Activated T-helper 17 cell treated with anti-CD3 and anti-CD28 coated beads, Interleukin-2, amount 50 U/mL, for 72 hours (primary cell): ENCODE measurements at regions not wholly inside any gene's neighbourhood (a gene's known extent, or its start where the extent isn't known, plus 50 kb on each side); places are given as distances from the start of the nearest gene placed in this dataset.
A peak's percentile ranks its signal among the peaks of the same experiment; 100 is the strongest.

Source experiments
- ATAC-seq: fragments of 150-1000 bp; cut with Tn5 transposase; replicated peaks from 2 replicates; pipeline ENCODE4 v1.10.0; 2021; ENCODE audit warnings: mild to moderate bottlenecking, moderate library complexity
- H3K27ac Mint-ChIP-seq: one replicate; pipeline ENCODE4 v1.8.0; 2022; ENCODE audit warnings: mixed read lengths
- H3K27me3 Mint-ChIP-seq: one replicate; pipeline ENCODE4 v1.8.0; 2022; ENCODE audit warnings: mixed read lengths
- H3K36me3 Mint-ChIP-seq: one replicate; pipeline ENCODE4 v1.8.0; 2022; ENCODE audit warnings: low read depth, mild to moderate bottlenecking, mixed read lengths
- H3K4me1 Mint-ChIP-seq: one replicate; pipeline ENCODE4 v1.8.0; 2022; ENCODE audit warnings: mixed read lengths
- H3K4me3 Mint-ChIP-seq: one replicate; pipeline ENCODE4 v1.8.0; 2022; ENCODE audit warnings: mild to moderate bottlenecking, mixed read lengths
- H3K9me3 Mint-ChIP-seq: one replicate; pipeline ENCODE4 v1.8.0; 2022; ENCODE audit warnings: mixed read lengths

DNA sequence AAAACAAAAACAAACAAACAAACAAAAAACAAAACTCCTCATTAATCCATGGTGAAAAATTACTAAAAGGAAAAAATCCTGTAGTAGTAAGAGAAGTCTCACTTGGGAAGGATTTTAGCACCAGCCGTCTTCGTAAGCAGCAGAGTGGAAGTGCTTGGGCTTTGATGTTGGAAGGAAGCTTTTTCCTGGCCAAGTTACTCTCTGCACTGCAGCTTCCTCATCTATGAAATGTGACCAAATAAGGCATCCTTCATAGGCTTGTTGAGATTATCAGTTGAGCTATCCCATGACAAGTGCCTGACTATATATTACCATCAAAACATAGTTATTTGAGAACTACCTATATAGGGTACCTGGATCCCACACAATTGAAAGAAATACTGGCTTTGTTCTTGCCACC, 436.4 kb upstream of the ONECUT1 start:
- Mint-ChIP-seq H3K36me3 (no peaks in the 10 kb centered on the region), H3K9me3 (no peaks in the 10 kb centered on the region), H3K4me3 (no peak overlapping the region), H3K4me1 (no peaks in the 10 kb centered on the region), H3K27ac (no peak overlapping the region), H3K27me3 (no peaks in the 10 kb centered on the region)
- no peak for ATAC-seq

DNA sequence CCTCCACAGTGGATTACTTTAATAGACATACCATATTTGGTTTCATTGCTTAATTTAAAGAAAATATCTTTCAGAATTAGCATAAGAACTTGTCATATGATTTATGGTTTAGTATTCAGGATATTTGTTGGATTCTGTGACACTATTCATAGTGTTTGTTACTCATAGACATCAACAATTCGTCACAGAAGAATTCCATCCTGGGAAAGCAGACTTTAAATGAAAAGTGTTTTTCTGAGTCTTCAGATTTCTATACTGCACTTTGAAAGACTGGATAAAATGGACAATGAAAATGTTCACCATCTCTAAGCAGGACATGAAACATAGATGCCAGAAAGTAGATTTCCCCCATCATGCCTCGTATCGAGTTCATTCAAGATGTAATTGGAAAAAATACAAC, 435.6 kb upstream of the ONECUT1 start:
- no peaks in the 10 kb centered on the region for H3K27me3 Mint-ChIP-seq
- no peak overlapping the region for H3K27ac Mint-ChIP-seq
- H3K9me3 Mint-ChIP-seq = no peaks in the 10 kb centered on the region
- ATAC-seq = no peak
- no peak overlapping the region for H3K4me3 Mint-ChIP-seq
- no peaks in the 10 kb centered on the region for H3K36me3 Mint-ChIP-seq
- no peaks in the 10 kb centered on the region for H3K4me1 Mint-ChIP-seq

DNA sequence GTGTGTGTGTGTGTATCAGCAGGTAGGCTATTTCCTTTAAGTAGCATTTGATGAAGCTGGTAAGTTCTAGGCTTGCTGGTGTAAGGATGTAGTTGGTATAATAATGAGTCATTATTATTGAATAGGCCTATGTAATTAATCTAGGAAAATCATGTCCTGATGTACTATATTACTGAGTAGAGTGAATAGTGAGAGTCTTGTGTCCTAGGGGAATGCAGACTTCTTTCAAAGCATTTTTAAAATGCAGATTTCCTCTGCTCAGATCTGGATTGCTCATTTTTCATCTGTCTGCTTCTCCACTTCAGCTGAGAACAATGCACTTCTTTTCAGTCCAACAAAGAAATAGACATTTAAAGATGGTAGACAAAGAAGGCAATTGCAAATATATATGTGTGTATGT, 434.2 kb upstream of the ONECUT1 start:
- Mint-ChIP-seq H3K27ac (no peak overlapping the region), H3K4me3 (no peak overlapping the region), H3K4me1 (no peaks in the 10 kb centered on the region), H3K36me3 (no peaks in the 10 kb centered on the region), H3K9me3 (no peaks in the 10 kb centered on the region), H3K27me3 (no peaks in the 10 kb centered on the region)
- ATAC-seq = no peak

DNA sequence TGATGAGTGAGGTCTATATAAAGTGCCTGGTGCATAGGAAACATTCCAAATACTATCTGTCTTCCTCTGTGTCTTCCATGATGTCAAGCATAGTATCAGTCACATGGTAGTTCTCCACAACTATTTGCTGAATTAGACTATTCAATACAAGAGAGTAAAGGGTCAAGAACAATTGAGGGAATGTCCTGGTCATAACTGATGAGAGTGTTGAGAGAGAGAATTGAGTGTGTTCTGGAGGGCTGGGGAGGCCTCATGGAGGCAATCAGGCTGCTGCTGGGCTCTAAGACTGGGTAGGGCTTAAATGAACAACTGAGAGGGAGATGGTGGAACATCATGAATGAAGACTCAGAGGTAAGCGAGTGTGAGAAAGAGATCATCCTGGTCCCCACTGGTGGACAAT, 433.7 kb upstream of the ONECUT1 start:
- H3K4me3 Mint-ChIP-seq = no peak overlapping the region
- no peaks in the 10 kb centered on the region for H3K4me1 Mint-ChIP-seq
- no peaks in the 10 kb centered on the region for H3K9me3 Mint-ChIP-seq
- H3K27me3 Mint-ChIP-seq = no peaks in the 10 kb centered on the region
- no peaks in the 10 kb centered on the region for H3K36me3 Mint-ChIP-seq
- no peak overlapping the region for H3K27ac Mint-ChIP-seq
- ATAC-seq = no peak

DNA sequence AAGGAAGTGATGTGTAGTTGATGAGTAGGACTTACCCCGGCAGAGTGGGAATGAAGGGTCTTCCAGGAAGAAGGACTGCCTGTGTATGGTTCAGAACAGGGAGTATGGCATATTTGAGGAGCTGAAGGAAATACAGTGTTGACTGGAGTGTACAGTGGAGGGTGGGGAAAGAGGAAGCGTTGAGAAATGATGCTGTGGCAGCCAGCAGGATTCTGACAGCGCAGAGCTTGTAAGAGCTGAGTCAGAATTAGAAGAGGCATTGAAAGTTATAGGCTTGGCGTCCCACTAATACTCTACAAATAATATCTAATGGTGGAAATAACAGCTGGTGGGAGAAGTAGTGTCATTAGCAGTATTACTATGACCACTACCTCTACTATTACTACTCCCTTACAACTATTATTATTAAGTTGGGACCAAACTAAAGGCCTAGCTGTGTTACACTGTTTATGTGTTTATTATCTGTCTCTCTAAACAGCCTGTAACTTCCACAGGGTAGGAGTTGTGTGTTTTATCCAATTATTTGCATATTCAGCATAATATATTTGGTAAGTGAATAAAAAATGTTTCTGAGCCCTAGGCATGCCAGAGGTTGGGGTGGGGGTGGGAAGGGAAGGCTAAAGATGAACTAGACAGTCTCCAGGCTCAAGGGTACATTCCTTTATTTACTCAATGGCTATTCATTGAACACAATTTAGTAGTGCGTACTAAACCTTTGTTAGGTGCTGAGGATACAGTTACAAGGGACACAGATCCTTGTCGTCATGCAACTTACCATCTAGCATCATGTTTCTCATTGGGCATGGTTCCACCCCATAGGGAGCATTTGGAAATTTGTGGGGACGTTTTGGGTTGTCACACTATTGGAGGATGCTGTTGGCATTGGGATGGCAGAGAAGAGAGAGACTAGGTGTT, 428.8 kb upstream of the ONECUT1 start:
- ATAC-seq = no peak
- peaks cover 11% of the 10 kb centered on the region for H3K27me3 Mint-ChIP-seq
- H3K36me3 Mint-ChIP-seq = no peaks in the 10 kb centered on the region
- no peak overlapping the region for H3K27ac Mint-ChIP-seq
- no peaks in the 10 kb centered on the region for H3K9me3 Mint-ChIP-seq
- no peak overlapping the region for H3K4me3 Mint-ChIP-seq
- H3K4me1 Mint-ChIP-seq = no peaks in the 10 kb centered on the region

DNA sequence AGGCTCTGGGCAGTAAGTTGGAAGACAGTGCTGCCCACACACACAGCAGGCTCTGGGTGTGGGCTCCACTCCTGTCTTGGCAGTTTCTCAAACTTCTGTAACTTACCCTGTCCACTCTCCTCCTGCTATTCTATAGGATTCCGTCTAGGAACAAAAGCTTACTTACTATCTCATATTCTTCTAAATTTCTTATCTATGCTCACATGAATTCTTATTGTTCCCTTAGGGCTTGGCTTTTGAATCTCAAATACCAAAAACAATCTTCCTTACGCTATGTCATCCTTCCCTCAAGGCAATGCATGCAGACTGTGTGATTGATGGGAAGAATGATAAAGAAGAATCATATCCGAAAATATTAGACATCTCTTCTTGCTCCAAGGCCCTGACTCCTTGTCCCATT, 425.9 kb upstream of the ONECUT1 start:
- Mint-ChIP-seq H3K4me1 (no peaks in the 10 kb centered on the region), H3K36me3 (no peaks in the 10 kb centered on the region), H3K27me3 (peaks cover 15% of the 10 kb centered on the region), H3K4me3 (no peak overlapping the region), H3K27ac (no peak overlapping the region), H3K9me3 (no peaks in the 10 kb centered on the region)
- no peak for ATAC-seq

DNA sequence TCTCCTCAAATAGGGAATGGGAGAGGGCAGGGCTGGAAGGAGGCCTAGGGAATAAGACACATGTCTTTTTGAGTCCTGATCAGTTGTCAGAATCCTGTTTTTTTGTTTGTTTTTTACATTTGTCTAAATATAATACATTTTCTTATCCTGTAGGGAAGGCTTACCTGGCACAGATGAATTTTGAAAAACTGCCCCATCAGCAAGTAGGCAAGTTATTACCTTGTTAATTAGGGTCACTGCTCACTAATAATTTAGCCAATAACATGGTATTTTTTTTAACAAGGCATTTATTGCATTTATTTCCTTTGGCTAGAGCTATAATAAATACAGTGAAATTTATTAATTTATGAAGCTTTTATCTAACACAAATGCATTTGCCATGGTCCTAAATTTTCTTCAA, 423.2 kb upstream of the ONECUT1 start:
- no peaks in the 10 kb centered on the region for H3K9me3 Mint-ChIP-seq

DNA sequence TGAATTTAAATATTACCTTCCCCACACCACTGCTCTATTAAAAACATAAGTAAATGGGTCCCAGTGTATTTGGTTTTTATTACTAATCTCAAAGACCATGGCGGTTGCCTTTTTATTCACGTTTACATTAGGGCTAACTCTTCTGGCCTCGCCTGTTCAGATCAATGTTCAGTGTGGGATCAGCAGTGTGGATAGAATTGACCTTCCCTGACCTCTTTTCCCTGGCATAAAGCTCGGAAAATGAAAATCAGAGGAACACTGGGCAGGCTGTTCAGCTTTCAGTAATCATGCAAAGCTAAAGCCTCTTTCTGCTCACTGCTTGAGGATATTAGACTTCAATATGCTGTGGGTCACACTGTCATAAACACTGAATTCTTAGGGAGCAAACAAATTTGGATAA, 422.6 kb upstream of the ONECUT1 start:
- no peak for ATAC-seq
- Mint-ChIP-seq H3K27ac (no peak overlapping the region), H3K4me3 (no peak overlapping the region), H3K4me1 (no peaks in the 10 kb centered on the region), H3K27me3 (peaks cover 18% of the 10 kb centered on the region), H3K9me3 (no peaks in the 10 kb centered on the region), H3K36me3 (no peaks in the 10 kb centered on the region)

More for the DNA sequence above, 423.2 kb upstream of the ONECUT1 start:
- Mint-ChIP-seq H3K27me3 (peaks cover 19% of the 10 kb centered on the region), H3K27ac (no peak overlapping the region), H3K36me3 (no peaks in the 10 kb centered on the region), H3K4me3 (no peak overlapping the region), H3K4me1 (no peaks in the 10 kb centered on the region)
- ATAC-seq = no peak

DNA sequence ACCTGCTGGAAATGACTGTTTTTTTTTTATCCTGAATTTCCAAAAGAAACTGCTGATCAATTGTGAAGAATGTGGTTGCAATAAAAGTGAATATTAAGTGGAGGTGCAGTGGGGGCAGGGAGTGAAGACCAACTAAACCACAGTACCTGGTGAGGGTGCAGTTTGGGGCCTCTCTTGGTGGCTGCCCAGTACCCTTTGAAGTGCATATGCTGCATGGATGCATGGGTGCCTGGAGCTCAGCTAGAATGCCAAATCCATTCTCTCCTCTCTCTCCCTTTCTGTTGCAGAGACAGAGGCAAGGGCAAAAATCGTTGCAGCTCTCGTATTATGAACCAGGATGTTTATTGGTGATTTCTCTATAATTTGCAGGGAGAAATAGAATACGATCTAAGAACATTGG, 420.5 kb upstream of the ONECUT1 start:
- Mint-ChIP-seq H3K4me1 (no peaks in the 10 kb centered on the region), H3K27ac (no peak overlapping the region), H3K27me3 (peaks cover 15% of the 10 kb centered on the region), H3K9me3 (no peaks in the 10 kb centered on the region), H3K4me3 (no peak overlapping the region), H3K36me3 (no peaks in the 10 kb centered on the region)
- ATAC-seq = no peak

DNA sequence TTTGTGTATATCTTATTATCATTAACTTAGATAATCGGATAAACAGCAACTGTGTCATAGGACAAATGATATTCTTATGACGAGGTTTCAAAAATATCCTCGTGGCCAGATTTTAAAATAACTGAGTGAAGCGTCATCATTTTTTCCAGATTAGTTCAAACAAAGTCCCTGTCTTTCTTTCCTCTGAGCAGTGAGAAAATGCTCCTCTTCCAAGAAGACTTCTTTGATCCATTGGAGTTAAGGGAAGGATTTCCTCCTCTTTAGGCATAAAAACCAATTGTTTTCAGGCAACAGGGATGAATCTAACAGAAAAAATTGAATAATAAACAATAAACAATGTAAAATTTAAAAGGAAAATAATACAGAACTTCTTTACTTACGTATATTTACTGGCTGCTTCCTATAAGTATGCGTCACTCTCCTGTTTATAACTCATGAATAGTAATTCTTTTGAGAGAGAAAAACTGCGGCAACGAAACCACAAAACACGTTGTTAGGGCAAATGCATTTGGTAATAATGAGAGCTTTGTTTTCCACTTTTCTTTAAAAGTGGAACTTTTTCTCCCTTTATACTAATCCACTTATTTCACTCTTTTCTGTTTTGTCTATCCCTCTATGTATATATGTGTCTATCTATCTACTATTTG, 419.4 kb upstream of the ONECUT1 start:
- Mint-ChIP-seq H3K4me3 (no peak overlapping the region), H3K4me1 (no peaks in the 10 kb centered on the region), H3K27ac (no peak overlapping the region), H3K36me3 (no peaks in the 10 kb centered on the region), H3K27me3 (peaks cover 16% of the 10 kb centered on the region), H3K9me3 (no peaks in the 10 kb centered on the region)
- no peak for ATAC-seq

DNA sequence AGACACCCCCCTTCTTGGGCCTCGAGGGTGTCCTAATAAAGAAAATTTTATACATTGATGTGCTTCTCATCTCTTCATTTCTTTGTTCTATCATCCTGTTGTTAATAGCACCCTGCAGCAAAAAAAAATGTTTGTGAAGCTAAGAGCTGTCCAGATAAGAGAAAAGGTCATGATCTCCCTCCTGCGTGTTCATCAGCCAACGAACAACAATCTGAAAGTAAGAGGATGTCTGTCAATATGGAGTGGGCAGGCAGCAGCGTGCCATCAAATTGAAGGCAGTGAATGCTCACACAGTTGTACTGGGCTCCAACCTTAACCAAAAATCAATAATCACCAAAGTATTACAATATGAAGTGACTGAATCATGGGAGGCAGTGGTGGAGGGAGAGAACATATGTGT, 418.6 kb upstream of the ONECUT1 start:
- Mint-ChIP-seq H3K27ac (no peak overlapping the region), H3K36me3 (no peaks in the 10 kb centered on the region), H3K4me1 (no peaks in the 10 kb centered on the region), H3K27me3 (peaks cover 19% of the 10 kb centered on the region), H3K4me3 (no peak overlapping the region), H3K9me3 (no peaks in the 10 kb centered on the region)
- no peak for ATAC-seq

DNA sequence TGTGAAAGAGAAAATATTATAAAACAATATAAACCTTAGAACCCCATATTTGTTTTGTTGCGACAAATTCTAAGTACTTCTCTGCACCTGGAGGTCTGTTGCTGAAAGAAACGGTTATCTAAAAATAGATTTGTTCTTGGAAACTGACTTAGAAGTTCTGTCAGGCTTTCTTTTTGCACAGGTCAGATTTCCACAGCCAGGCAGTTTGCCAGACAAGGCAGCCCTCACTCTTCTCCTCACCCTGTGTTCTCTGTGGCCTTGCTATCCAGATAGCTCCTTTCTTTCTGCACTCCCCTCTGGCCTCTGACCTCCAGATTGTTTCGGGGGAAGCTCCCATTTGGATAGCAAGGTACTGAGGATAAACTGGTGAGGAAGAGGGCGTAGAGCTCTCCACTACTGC, 413.3 kb upstream of the ONECUT1 start:
- no peak for ATAC-seq
- H3K4me3 Mint-ChIP-seq = no peak overlapping the region
- peaks cover 12% of the 10 kb centered on the region for H3K27me3 Mint-ChIP-seq
- no peak overlapping the region for H3K27ac Mint-ChIP-seq
- no peaks in the 10 kb centered on the region for H3K9me3 Mint-ChIP-seq
- H3K4me1 Mint-ChIP-seq = no peaks in the 10 kb centered on the region
- no peaks in the 10 kb centered on the region for H3K36me3 Mint-ChIP-seq

DNA sequence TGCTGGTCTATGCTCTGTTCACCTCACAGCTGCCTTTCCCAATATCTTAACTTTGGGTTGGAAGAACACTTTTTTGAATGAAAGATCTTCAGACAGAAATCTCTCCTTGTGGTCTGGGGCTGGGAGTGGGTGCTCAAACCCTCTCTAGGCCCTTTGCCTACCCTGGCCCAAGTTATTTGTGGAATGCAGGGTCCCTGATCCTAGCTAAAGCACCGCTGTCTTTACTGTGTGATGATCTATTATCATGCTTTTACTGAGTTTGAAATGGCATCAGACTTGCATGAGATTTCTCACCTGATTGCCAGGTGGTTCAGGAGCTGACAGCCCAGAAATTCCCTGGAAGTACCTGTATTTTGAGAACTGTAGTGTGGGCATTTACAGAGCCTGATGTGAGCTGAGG, 412.7 kb upstream of the ONECUT1 start:
- H3K27ac Mint-ChIP-seq = no peak overlapping the region
- H3K9me3 Mint-ChIP-seq = no peaks in the 10 kb centered on the region
- no peaks in the 10 kb centered on the region for H3K4me1 Mint-ChIP-seq
- no peak overlapping the region for H3K4me3 Mint-ChIP-seq
- H3K27me3 Mint-ChIP-seq = peaks cover 12% of the 10 kb centered on the region
- H3K36me3 Mint-ChIP-seq = no peaks in the 10 kb centered on the region
- ATAC-seq = no peak

DNA sequence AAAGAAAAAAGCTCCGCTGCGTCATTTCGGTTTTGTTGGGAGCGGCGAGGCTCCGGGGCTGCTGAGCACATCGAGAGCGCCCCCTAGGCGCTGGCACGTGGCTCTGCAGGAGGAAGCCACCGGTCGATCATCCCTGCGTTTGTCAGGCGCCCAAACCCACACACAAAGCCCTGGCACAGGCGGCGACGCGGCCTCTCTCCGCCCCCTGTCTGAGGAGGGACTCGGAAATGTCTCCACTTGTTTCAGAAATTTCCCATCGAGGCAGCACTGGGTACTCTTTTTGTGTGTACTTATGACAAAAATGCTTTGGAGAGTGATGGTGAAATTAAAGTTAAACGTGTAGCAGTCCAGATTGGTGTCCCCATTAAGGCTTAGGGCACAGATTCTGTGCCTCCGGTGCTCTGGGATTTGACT, 407.3 kb upstream of the ONECUT1 start:
- H3K9me3 Mint-ChIP-seq = peaks cover 2% of the 10 kb centered on the region
- H3K4me1 Mint-ChIP-seq = no peaks in the 10 kb centered on the region
- peaks cover 3% of the 10 kb centered on the region for H3K27me3 Mint-ChIP-seq
- no peaks in the 10 kb centered on the region for H3K36me3 Mint-ChIP-seq
- no peak overlapping the region for H3K4me3 Mint-ChIP-seq
- H3K27ac Mint-ChIP-seq = no peak overlapping the region
- ATAC-seq = peak; percentile 47

DNA sequence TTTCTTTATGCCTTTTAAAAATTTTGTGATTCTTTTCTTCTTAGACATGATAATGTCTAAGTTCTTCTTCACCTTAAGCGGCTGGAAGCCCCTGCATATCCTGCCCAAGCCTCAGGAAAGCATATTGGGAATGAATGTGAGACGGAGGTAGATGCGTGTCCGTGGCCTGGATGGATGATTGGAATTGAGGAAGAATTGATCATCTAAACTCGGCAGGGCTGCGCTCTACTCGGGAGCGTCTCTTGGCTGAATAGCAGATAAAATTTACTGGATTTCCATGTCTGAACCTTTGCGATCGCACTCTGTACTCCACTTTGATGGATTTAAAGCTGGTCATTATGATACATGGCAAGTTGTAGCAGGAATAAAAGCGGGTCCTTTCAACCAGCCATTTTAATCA, 406.7 kb upstream of the ONECUT1 start:
- Mint-ChIP-seq H3K4me3 (no peak overlapping the region), H3K27ac (no peak overlapping the region), H3K4me1 (no peaks in the 10 kb centered on the region), H3K9me3 (peaks cover 4% of the 10 kb centered on the region), H3K36me3 (no peaks in the 10 kb centered on the region), H3K27me3 (peaks cover 3% of the 10 kb centered on the region)
- no peak for ATAC-seq
